Neural cell (in vitro differentiated cells): ENCODE measurements at regions not wholly inside any gene's neighbourhood (a gene's known extent, or its start where the extent isn't known, plus 50 kb on each side); places are given as distances from the start of the nearest gene placed in this dataset.

Experiments
- EP300 ChIP-seq: fragments of 450-650 bp; conservative IDR thresholded peaks from 2 replicates; pipeline ENCODE4 v1.6.1; 2014; ENCODE audit warnings: antibody characterized with exemption, mild to moderate bottlenecking, moderate library complexity; ENCODE audit not compliant: poor library complexity, severe bottlenecking
- EZH2 ChIP-seq: fragments of 200-600, 300-800 bp; shearing (Covaris generic), sonication (generic); IDR thresholded peaks from 2 replicates; pipeline ENCODE4 v1.6.1; 2014; ENCODE audit warnings: antibody characterized with exemption, low read length, borderline replicate concordance, mild to moderate bottlenecking; ENCODE audit not compliant: insufficient read depth, poor library complexity, severe bottlenecking
- MXI1 ChIP-seq: fragments of 450-650 bp; conservative IDR thresholded peaks from 2 replicates; pipeline ENCODE4 v1.6.1; 2014; ENCODE audit warnings: antibody characterized with exemption, mild to moderate bottlenecking; ENCODE audit not compliant: poor library complexity, severe bottlenecking
- POLR2AphosphoS5 ChIP-seq: IDR thresholded peaks from 2 replicates; pipeline ENCODE4 v1.6.1; 2012
- RAD21 ChIP-seq: fragments of 450-650 bp; conservative IDR thresholded peaks from 2 replicates; pipeline ENCODE4 v1.6.1; 2014; ENCODE audit warnings: antibody characterized with exemption, mild to moderate bottlenecking, moderate library complexity
- SMC3 ChIP-seq: fragments of 450-650 bp; conservative IDR thresholded peaks from 2 replicates; pipeline ENCODE4 v1.6.1; 2014; ENCODE audit warnings: antibody characterized with exemption, mild to moderate bottlenecking, moderate library complexity; ENCODE audit not compliant: poor library complexity
- TAF1 ChIP-seq: IDR thresholded peaks from 2 replicates; pipeline ENCODE4 v1.6.1; 2012; ENCODE audit warnings: low read depth
- TF ChIP-seq, protein P1 (sequence below): IDR thresholded peaks from 2 replicates; pipeline ENCODE4 v1.6.1; 2012; ENCODE audit warnings: borderline replicate concordance
- TF ChIP-seq, protein P2 (sequence below): fragments of 450-650 bp; IDR thresholded peaks from 2 replicates; pipeline ENCODE4 v1.5.1; 2014; ENCODE audit warnings: antibody characterized with exemption, mild to moderate bottlenecking, moderate library complexity; ENCODE audit not compliant: poor library complexity, severe bottlenecking

GRCh38 chr5:27502236-27502635 lies 463.9 kb upstream of the CDH9 start:
- TF ChIP-seq EZH2 (no peak), POLR2AphosphoS5 (no peak), EP300 (no peak), RAD21 (no peak), SMC3 (no peak), TAF1 (no peak), MXI1 (no peak)
- TF ChIP-seq, protein P1, sequence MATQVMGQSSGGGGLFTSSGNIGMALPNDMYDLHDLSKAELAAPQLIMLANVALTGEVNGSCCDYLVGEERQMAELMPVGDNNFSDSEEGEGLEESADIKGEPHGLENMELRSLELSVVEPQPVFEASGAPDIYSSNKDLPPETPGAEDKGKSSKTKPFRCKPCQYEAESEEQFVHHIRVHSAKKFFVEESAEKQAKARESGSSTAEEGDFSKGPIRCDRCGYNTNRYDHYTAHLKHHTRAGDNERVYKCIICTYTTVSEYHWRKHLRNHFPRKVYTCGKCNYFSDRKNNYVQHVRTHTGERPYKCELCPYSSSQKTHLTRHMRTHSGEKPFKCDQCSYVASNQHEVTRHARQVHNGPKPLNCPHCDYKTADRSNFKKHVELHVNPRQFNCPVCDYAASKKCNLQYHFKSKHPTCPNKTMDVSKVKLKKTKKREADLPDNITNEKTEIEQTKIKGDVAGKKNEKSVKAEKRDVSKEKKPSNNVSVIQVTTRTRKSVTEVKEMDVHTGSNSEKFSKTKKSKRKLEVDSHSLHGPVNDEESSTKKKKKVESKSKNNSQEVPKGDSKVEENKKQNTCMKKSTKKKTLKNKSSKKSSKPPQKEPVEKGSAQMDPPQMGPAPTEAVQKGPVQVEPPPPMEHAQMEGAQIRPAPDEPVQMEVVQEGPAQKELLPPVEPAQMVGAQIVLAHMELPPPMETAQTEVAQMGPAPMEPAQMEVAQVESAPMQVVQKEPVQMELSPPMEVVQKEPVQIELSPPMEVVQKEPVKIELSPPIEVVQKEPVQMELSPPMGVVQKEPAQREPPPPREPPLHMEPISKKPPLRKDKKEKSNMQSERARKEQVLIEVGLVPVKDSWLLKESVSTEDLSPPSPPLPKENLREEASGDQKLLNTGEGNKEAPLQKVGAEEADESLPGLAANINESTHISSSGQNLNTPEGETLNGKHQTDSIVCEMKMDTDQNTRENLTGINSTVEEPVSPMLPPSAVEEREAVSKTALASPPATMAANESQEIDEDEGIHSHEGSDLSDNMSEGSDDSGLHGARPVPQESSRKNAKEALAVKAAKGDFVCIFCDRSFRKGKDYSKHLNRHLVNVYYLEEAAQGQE, result no peak
- TF ChIP-seq, protein P2, sequence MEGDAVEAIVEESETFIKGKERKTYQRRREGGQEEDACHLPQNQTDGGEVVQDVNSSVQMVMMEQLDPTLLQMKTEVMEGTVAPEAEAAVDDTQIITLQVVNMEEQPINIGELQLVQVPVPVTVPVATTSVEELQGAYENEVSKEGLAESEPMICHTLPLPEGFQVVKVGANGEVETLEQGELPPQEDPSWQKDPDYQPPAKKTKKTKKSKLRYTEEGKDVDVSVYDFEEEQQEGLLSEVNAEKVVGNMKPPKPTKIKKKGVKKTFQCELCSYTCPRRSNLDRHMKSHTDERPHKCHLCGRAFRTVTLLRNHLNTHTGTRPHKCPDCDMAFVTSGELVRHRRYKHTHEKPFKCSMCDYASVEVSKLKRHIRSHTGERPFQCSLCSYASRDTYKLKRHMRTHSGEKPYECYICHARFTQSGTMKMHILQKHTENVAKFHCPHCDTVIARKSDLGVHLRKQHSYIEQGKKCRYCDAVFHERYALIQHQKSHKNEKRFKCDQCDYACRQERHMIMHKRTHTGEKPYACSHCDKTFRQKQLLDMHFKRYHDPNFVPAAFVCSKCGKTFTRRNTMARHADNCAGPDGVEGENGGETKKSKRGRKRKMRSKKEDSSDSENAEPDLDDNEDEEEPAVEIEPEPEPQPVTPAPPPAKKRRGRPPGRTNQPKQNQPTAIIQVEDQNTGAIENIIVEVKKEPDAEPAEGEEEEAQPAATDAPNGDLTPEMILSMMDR, result no peak
